Tibial nerve (tissue), 3 donors: ENCODE measurements at regions not wholly inside any gene's neighbourhood (a gene's known extent, or its start where the extent isn't known, plus 50 kb on each side); places are given as distances from the start of the nearest gene placed in this dataset.

Experiments used
- POLR2A ChIP-seq, 2 donors: fragments of 450-650 bp; IDR thresholded peaks; one replicate each; pipeline ENCODE4 v1.6.1; 2017; ENCODE audit warnings: antibody characterized with exemption in 2 of 2, mild to moderate bottlenecking in 2 of 2, moderate library complexity in 2 of 2
- TF ChIP-seq, protein P1 (sequence below), 5 experiments: fragments of 200-600 bp in 3 of 5; fragments of 450-650 bp in 2 of 5; sonication (generic) in 3 of 5; IDR thresholded peaks; one replicate each; pipeline ENCODE4 v1.5.1; 2016 to 2019; ENCODE audit warnings: antibody characterized with exemption in 5 of 5, mild to moderate bottlenecking in 3 of 5, moderate library complexity in 2 of 5

- TF ChIP-seq, protein P1, sequence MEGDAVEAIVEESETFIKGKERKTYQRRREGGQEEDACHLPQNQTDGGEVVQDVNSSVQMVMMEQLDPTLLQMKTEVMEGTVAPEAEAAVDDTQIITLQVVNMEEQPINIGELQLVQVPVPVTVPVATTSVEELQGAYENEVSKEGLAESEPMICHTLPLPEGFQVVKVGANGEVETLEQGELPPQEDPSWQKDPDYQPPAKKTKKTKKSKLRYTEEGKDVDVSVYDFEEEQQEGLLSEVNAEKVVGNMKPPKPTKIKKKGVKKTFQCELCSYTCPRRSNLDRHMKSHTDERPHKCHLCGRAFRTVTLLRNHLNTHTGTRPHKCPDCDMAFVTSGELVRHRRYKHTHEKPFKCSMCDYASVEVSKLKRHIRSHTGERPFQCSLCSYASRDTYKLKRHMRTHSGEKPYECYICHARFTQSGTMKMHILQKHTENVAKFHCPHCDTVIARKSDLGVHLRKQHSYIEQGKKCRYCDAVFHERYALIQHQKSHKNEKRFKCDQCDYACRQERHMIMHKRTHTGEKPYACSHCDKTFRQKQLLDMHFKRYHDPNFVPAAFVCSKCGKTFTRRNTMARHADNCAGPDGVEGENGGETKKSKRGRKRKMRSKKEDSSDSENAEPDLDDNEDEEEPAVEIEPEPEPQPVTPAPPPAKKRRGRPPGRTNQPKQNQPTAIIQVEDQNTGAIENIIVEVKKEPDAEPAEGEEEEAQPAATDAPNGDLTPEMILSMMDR (IDR thresholded peaks at IDR 0.05), result no peak
- no peak for TF ChIP-seq POLR2A (IDR thresholded peaks at IDR 0.05)
Observed at GRCh38 chr4:104416725-104417356, 77.9 kb downstream of the CXXC4 start.
